ENCODE measurements at regions not wholly inside any gene's neighbourhood (a gene's known extent, or its start where the extent isn't known, plus 50 kb on each side); places are given as distances from the start of the nearest gene placed in this dataset.

GRCh38 chr11:27234961-27235360, 128.1 kb downstream of the CCDC34 start:
- TF ChIP-seq CTCF (conservative IDR thresholded peaks at IDR 0.05; ENCODE audit: low read depth, low read length): no peak
- TF ChIP-seq EZH2 (IDR thresholded peaks at IDR 0.05; ENCODE audit: borderline replicate concordance, low read depth, low read length, poor library complexity, severe bottlenecking): no peak
